ENCODE measurements at regions not wholly inside any gene's neighbourhood (a gene's known extent, or its start where the extent isn't known, plus 50 kb on each side); places are given as distances from the start of the nearest gene placed in this dataset.

GRCh38 chr11:8794677-8795103, 112.1 kb downstream of the RPL27A start:
- H3K4me1 ChIP-seq (ENCODE audit: low read length): no peaks in the 10 kb centered on the region
- H3K9me3 ChIP-seq (ENCODE audit: low read length): no peaks in the 10 kb centered on the region
- H3K36me3 ChIP-seq (ENCODE audit: insufficient read depth, low read length): no peaks in the 10 kb centered on the region
- H2AFZ ChIP-seq (ENCODE audit: low read length): no peak overlapping the region
- no peak overlapping the region for H3K27ac ChIP-seq (ENCODE audit: low read length)
- DNase-seq: no peak
- H3K27me3 ChIP-seq (ENCODE audit: low read length): no peaks in the 10 kb centered on the region
- H4K20me1 ChIP-seq (ENCODE audit: insufficient read depth, low read depth, low read length): no peaks in the 10 kb centered on the region
- no peak overlapping the region for H3K4me3 ChIP-seq (ENCODE audit: low read length)
- no peak overlapping the region for H3K9ac ChIP-seq (ENCODE audit: low read length)
- no peaks in the 10 kb centered on the region for H3K79me2 ChIP-seq (ENCODE audit: low read length)
- H3K9me2 ChIP-seq (replicated peaks; ENCODE audit: insufficient read depth, low read length): no peaks in the 10 kb centered on the region
- H3K4me2 ChIP-seq (ENCODE audit: low read depth, low read length, poor library complexity, severe bottlenecking): no peak overlapping the region

- Histone ChIP-seq H3K4me1 (ENCODE audit: low read length) (no peaks in the 10 kb centered on the region), H3K9me3 (ENCODE audit: low read length) (no peaks in the 10 kb centered on the region), H3K79me2 (ENCODE audit: low read length) (no peaks in the 10 kb centered on the region), H3K4me3 (ENCODE audit: low read length) (no peak overlapping the region), H3K27ac (ENCODE audit: low read length) (no peak overlapping the region), H3K36me3 (ENCODE audit: insufficient read depth, low read length) (no peaks in the 10 kb centered on the region), H2AFZ (ENCODE audit: low read length) (no peak overlapping the region), H3K4me2 (ENCODE audit: low read depth, low read length, poor library complexity, severe bottlenecking) (no peak overlapping the region), H3K9ac (ENCODE audit: low read length) (no peak overlapping the region), H4K20me1 (ENCODE audit: insufficient read depth, low read depth, low read length) (no peaks in the 10 kb centered on the region), H3K9me2 (replicated peaks; ENCODE audit: insufficient read depth, low read length) (no peaks in the 10 kb centered on the region), H3K27me3 (ENCODE audit: low read length) (no peaks in the 10 kb centered on the region)
- DNase-seq: no peak
Measured at GRCh38 chr11:8796941-8797340, 114.0 kb upstream of the AKIP1 start.

DNA sequence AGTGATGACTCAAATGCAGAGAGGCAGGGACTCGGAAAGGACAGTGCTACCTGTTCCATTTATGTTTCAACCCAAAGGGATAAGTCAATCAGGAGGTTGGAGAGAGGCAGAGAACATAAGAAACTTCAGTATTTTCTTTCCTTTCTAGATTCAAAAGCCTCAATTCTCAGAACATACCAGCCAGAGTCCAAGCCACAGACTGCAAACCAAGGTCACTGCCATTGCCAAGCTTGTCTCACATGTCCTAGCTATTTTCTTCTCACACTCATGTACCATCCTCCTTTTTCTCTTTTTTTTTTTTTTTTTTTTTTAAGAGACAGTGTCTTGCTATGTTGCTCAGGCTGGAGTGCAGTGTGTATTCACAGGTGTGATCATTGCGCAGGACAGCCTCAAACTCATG, 111.7 kb upstream of the AKIP1 start:
- Histone ChIP-seq H3K4me2 (ENCODE audit: low read depth, low read length, poor library complexity, severe bottlenecking) (no peak overlapping the region), H3K9me3 (ENCODE audit: low read length) (no peaks in the 10 kb centered on the region), H3K9me2 (replicated peaks; ENCODE audit: insufficient read depth, low read length) (no peaks in the 10 kb centered on the region), H3K4me3 (ENCODE audit: low read length) (no peak overlapping the region), H3K79me2 (ENCODE audit: low read length) (no peaks in the 10 kb centered on the region), H3K9ac (ENCODE audit: low read length) (no peak overlapping the region), H3K36me3 (ENCODE audit: insufficient read depth, low read length) (no peaks in the 10 kb centered on the region), H4K20me1 (ENCODE audit: insufficient read depth, low read depth, low read length) (no peaks in the 10 kb centered on the region), H3K27me3 (ENCODE audit: low read length) (no peaks in the 10 kb centered on the region), H3K4me1 (ENCODE audit: low read length) (no peaks in the 10 kb centered on the region), H3K27ac (ENCODE audit: low read length) (no peak overlapping the region), H2AFZ (ENCODE audit: low read length) (no peak overlapping the region)
- DNase-seq: no peak

DNA sequence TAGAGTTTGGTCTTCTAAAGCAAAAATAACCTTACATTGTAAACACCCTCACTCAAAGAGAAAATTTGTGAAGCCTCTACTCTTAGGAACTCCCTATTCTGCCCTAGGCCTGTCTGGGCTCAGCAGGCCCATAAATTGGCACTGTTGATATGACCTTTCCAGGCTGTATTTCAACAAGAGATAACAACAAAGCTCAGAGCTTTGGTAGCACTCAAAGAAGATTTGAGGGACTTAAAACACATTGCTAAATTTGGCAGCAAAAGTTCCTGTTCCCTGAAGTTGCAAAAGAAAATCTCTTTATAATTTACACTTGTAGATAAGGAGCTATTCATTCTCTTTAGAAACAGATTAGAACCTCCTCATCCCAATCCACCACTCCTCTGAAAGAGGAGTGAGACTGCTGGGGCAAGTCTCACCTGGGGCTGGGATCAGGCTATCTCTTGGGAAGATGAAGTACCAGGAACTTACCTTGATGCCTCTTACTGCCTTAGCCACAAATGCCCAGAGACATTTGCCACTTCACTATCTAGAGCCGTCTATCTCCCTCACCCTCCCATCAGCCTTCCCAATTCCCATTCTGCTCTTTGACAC, 110.4 kb upstream of the AKIP1 start:
- no peak overlapping the region for H3K4me3 ChIP-seq (ENCODE audit: low read length)
- no peak for DNase-seq
- no peak overlapping the region for H2AFZ ChIP-seq (ENCODE audit: low read length)
- no peaks in the 10 kb centered on the region for H3K4me1 ChIP-seq (ENCODE audit: low read length)
- H3K9ac ChIP-seq (ENCODE audit: low read length): no peak overlapping the region
- H3K27ac ChIP-seq (ENCODE audit: low read length): no peak overlapping the region
- H3K4me2 ChIP-seq (ENCODE audit: low read depth, low read length, poor library complexity, severe bottlenecking): no peak overlapping the region
- no peaks in the 10 kb centered on the region for H3K27me3 ChIP-seq (ENCODE audit: low read length)
- H3K9me3 ChIP-seq (ENCODE audit: low read length): no peaks in the 10 kb centered on the region
- H3K79me2 ChIP-seq (ENCODE audit: low read length): no peaks in the 10 kb centered on the region
- H3K36me3 ChIP-seq (ENCODE audit: insufficient read depth, low read length): no peaks in the 10 kb centered on the region
- no peaks in the 10 kb centered on the region for H4K20me1 ChIP-seq (ENCODE audit: insufficient read depth, low read depth, low read length)
- H3K9me2 ChIP-seq (replicated peaks; ENCODE audit: insufficient read depth, low read length): no peaks in the 10 kb centered on the region

- Histone ChIP-seq H3K4me1 (ENCODE audit: low read length) (no peaks in the 10 kb centered on the region), H3K27me3 (ENCODE audit: low read length) (no peaks in the 10 kb centered on the region), H3K9me3 (ENCODE audit: low read length) (no peaks in the 10 kb centered on the region), H4K20me1 (ENCODE audit: insufficient read depth, low read depth, low read length) (no peaks in the 10 kb centered on the region), H3K4me3 (ENCODE audit: low read length) (no peak overlapping the region), H3K9me2 (replicated peaks; ENCODE audit: insufficient read depth, low read length) (no peaks in the 10 kb centered on the region), H2AFZ (ENCODE audit: low read length) (no peak overlapping the region), H3K9ac (ENCODE audit: low read length) (no peak overlapping the region), H3K36me3 (ENCODE audit: insufficient read depth, low read length) (no peaks in the 10 kb centered on the region), H3K27ac (ENCODE audit: low read length) (no peak overlapping the region), H3K4me2 (ENCODE audit: low read depth, low read length, poor library complexity, severe bottlenecking) (no peak overlapping the region), H3K79me2 (ENCODE audit: low read length) (no peaks in the 10 kb centered on the region)
- DNase-seq: no peak
Measured at GRCh38 chr11:8801121-8801520, 109.9 kb upstream of the AKIP1 start.

DNA sequence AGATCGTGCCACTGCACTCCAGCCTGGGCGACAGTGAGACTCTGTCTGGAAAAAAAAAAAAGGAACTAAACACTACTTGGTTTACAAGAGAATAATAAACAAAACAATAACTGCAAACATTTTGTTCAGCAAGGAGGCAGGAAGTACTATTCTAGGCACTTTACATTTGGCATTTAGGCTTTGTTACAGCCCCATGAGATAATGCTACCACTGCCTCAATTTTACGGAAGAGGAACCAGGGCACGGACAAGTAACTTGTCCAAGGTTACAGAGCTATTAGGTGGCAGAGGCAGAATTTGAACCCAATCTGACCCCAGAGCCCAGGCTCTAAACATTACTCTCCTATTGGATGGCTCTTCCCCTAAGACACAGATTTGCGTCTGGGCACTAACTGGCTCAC, 108.7 kb upstream of the AKIP1 start:
- no peak for DNase-seq
- H4K20me1 ChIP-seq (ENCODE audit: insufficient read depth, low read depth, low read length): no peaks in the 10 kb centered on the region
- H3K36me3 ChIP-seq (ENCODE audit: insufficient read depth, low read length): no peaks in the 10 kb centered on the region
- H3K9me2 ChIP-seq (replicated peaks; ENCODE audit: insufficient read depth, low read length): no peaks in the 10 kb centered on the region
- H3K27ac ChIP-seq (ENCODE audit: low read length): no peak overlapping the region
- no peak overlapping the region for H3K9ac ChIP-seq (ENCODE audit: low read length)
- no peak overlapping the region for H3K4me3 ChIP-seq (ENCODE audit: low read length)
- no peaks in the 10 kb centered on the region for H3K9me3 ChIP-seq (ENCODE audit: low read length)
- no peaks in the 10 kb centered on the region for H3K79me2 ChIP-seq (ENCODE audit: low read length)
- no peaks in the 10 kb centered on the region for H3K27me3 ChIP-seq (ENCODE audit: low read length)
- H3K4me1 ChIP-seq (ENCODE audit: low read length): no peaks in the 10 kb centered on the region
- no peak overlapping the region for H2AFZ ChIP-seq (ENCODE audit: low read length)
- no peak overlapping the region for H3K4me2 ChIP-seq (ENCODE audit: low read depth, low read length, poor library complexity, severe bottlenecking)

DNA sequence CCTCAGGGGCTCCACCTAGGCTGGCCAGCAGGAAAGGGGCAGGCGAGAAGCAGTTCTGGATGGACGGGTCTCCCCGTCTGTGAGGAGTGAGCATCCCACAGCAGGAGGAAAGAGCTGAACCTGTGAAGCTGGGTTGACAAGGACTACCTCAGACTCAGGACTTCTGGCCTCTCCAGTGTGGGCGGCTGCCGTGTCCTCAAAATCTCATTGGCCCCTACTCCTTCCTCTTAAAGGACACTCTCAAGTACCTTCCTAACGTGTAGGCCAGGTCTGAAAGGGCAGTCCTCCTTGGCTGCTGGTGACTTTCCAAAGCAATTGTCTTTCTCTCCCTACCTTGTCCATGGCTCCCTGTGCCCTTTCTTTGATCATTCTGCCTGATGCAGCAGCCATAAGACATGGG, 107.0 kb upstream of the AKIP1 start:
- Histone ChIP-seq H3K9me2 (replicated peaks; ENCODE audit: insufficient read depth, low read length) (no peaks in the 10 kb centered on the region), H2AFZ (ENCODE audit: low read length) (no peak overlapping the region), H4K20me1 (ENCODE audit: insufficient read depth, low read depth, low read length) (no peaks in the 10 kb centered on the region), H3K4me2 (ENCODE audit: low read depth, low read length, poor library complexity, severe bottlenecking) (no peak overlapping the region), H3K4me3 (ENCODE audit: low read length) (no peak overlapping the region), H3K36me3 (ENCODE audit: insufficient read depth, low read length) (no peaks in the 10 kb centered on the region), H3K79me2 (ENCODE audit: low read length) (no peaks in the 10 kb centered on the region), H3K27me3 (ENCODE audit: low read length) (no peaks in the 10 kb centered on the region), H3K9ac (ENCODE audit: low read length) (no peak overlapping the region), H3K27ac (ENCODE audit: low read length) (no peak overlapping the region), H3K4me1 (ENCODE audit: low read length) (no peaks in the 10 kb centered on the region), H3K9me3 (ENCODE audit: low read length) (no peaks in the 10 kb centered on the region)
- no peak for DNase-seq

DNA sequence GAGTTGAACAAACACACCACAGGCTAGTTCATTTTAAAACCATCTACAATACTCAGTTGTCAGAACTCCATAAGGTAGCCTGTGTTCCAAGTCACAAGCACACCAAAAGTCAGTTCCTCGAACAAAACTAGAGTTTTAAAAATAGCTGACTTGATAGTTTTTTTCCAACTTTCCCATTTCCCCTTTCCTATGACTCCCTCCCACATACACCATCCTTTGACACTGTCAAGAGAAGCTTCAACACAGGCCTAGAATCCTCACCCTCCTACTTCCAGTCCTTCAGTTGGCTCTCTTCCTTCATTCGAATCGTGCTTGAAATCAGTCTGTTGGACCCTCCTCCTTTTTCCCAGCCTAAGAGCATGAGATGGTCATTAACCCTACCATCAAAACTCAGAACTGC, 105.7 kb upstream of the AKIP1 start:
- H3K4me1 ChIP-seq (ENCODE audit: low read length): no peaks in the 10 kb centered on the region
- H3K4me3 ChIP-seq (ENCODE audit: low read length): no peak overlapping the region
- no peak overlapping the region for H3K27ac ChIP-seq (ENCODE audit: low read length)
- H3K9me3 ChIP-seq (ENCODE audit: low read length): no peaks in the 10 kb centered on the region
- H3K27me3 ChIP-seq (ENCODE audit: low read length): no peaks in the 10 kb centered on the region
- H2AFZ ChIP-seq (ENCODE audit: low read length): no peak overlapping the region
- no peaks in the 10 kb centered on the region for H4K20me1 ChIP-seq (ENCODE audit: insufficient read depth, low read depth, low read length)
- H3K9ac ChIP-seq (ENCODE audit: low read length): no peak overlapping the region
- H3K36me3 ChIP-seq (ENCODE audit: insufficient read depth, low read length): no peaks in the 10 kb centered on the region
- H3K9me2 ChIP-seq (replicated peaks; ENCODE audit: insufficient read depth, low read length): no peaks in the 10 kb centered on the region
- H3K79me2 ChIP-seq (ENCODE audit: low read length): no peaks in the 10 kb centered on the region
- H3K4me2 ChIP-seq (ENCODE audit: low read depth, low read length, poor library complexity, severe bottlenecking): no peak overlapping the region
- no peak for DNase-seq

- H3K79me2 ChIP-seq (ENCODE audit: low read length): no peaks in the 10 kb centered on the region
- no peak overlapping the region for H3K27ac ChIP-seq (ENCODE audit: low read length)
- H3K4me3 ChIP-seq (ENCODE audit: low read length): no peak overlapping the region
- H4K20me1 ChIP-seq (ENCODE audit: insufficient read depth, low read depth, low read length): no peaks in the 10 kb centered on the region
- no peaks in the 10 kb centered on the region for H3K36me3 ChIP-seq (ENCODE audit: insufficient read depth, low read length)
- no peak overlapping the region for H3K4me2 ChIP-seq (ENCODE audit: low read depth, low read length, poor library complexity, severe bottlenecking)
- H3K9me2 ChIP-seq (replicated peaks; ENCODE audit: insufficient read depth, low read length): no peaks in the 10 kb centered on the region
- no peaks in the 10 kb centered on the region for H3K4me1 ChIP-seq (ENCODE audit: low read length)
- no peak overlapping the region for H2AFZ ChIP-seq (ENCODE audit: low read length)
- no peaks in the 10 kb centered on the region for H3K9me3 ChIP-seq (ENCODE audit: low read length)
- no peaks in the 10 kb centered on the region for H3K27me3 ChIP-seq (ENCODE audit: low read length)
- no peak overlapping the region for H3K9ac ChIP-seq (ENCODE audit: low read length)
- no peak for DNase-seq
Measured at GRCh38 chr11:8806974-8807373, 104.0 kb upstream of the AKIP1 start.
